HepG2 (cell line): ENCODE measurements at regions not wholly inside any gene's neighbourhood (a gene's known extent, or its start where the extent isn't known, plus 50 kb on each side); places are given as distances from the start of the nearest gene placed in this dataset.

Source experiments
- CBX1 ChIP-seq: IDR thresholded peaks from one replicate; pipeline ENCODE4 v1.6.1; 2016; ENCODE audit warnings: antibody characterized with exemption, low read depth
- CHD2 ChIP-seq: IDR thresholded peaks from 2 replicates; pipeline ENCODE4 v1.6.1; 2011; ENCODE audit warnings: low read depth, low read length, improper control_type of control experiment
- CHD4 ChIP-seq: fragments of 200-600 bp; sonication (generic); IDR thresholded peaks from 2 replicates; pipeline ENCODE4 v1.7.0; 2017; ENCODE audit warnings: mild to moderate bottlenecking, low read length, borderline replicate concordance
- EP300 ChIP-seq, 3 experiments: sonication (generic) in 1 of 3; formaldehyde crosslinking in 1 of 3; IDR thresholded peaks; 2 replicates each; pipeline versions ENCODE4 v1.5.1 to v1.6.1; 2011 to 2020; ENCODE audit warnings: low read depth in 2 of 3, low read length in 2 of 3, borderline replicate concordance in 1 of 3, improper control_type of control experiment in 1 of 3, mild to moderate bottlenecking in 1 of 3, missing genetic modification reagents in 1 of 3, moderate library complexity in 1 of 3
- GABPA ChIP-seq, 2 experiments: IDR thresholded peaks; 2 replicates each; pipeline ENCODE4 v1.6.1; 2011 to 2016; ENCODE audit warnings: low read depth in 2 of 2, low read length in 1 of 2, missing biosample characterization in 1 of 2, missing genetic modification characterization in 1 of 2
- GTF3A ChIP-seq: sonication (generic); formaldehyde crosslinking; conservative IDR thresholded peaks from 2 replicates; pipeline ENCODE4 v1.4.0; 2020; ENCODE audit warnings: mild to moderate bottlenecking, missing genetic modification reagents
- NFKBIZ ChIP-seq: IDR thresholded peaks from 2 replicates; pipeline ENCODE4 v1.6.1; 2018; ENCODE audit warnings: missing genetic modification reagents, missing compliant biosample characterization
- POLR2A ChIP-seq, 2 experiments: IDR thresholded peaks; 2 replicates each; pipeline ENCODE4 v1.6.1; 2011; ENCODE audit warnings: low read depth in 2 of 2, low read length in 2 of 2, mild to moderate bottlenecking in 1 of 2, moderate library complexity in 1 of 2; ENCODE audit not compliant: insufficient read depth in 1 of 2
- TF ChIP-seq, protein P1 (sequence below): sonication (generic); formaldehyde crosslinking; IDR thresholded peaks from 2 replicates; pipeline ENCODE4 v1.4.0; 2020; ENCODE audit warnings: mild to moderate bottlenecking, missing genetic modification reagents
- TF ChIP-seq, protein P2 (sequence below): sonication (generic); formaldehyde crosslinking; IDR thresholded peaks from 2 replicates; pipeline ENCODE4 v1.5.0; 2020; ENCODE audit warnings: mild to moderate bottlenecking, missing genetic modification reagents, moderate library complexity
- TF ChIP-seq, protein P3 (sequence below): sonication (generic); formaldehyde crosslinking; IDR thresholded peaks from 2 replicates; pipeline ENCODE4 v1.4.0; 2020; ENCODE audit warnings: mild to moderate bottlenecking, missing genetic modification reagents
- TF ChIP-seq, protein P4 (sequence below): IDR thresholded peaks from 2 replicates; pipeline ENCODE4 v1.6.1; 2012; ENCODE audit warnings: low read depth, low read length, improper control_type of control experiment
- TF ChIP-seq, protein P5 (sequence below): sonication (generic); formaldehyde crosslinking; IDR thresholded peaks from 2 replicates; pipeline ENCODE4 v1.4.0; 2020; ENCODE audit warnings: missing genetic modification reagents

DNA sequence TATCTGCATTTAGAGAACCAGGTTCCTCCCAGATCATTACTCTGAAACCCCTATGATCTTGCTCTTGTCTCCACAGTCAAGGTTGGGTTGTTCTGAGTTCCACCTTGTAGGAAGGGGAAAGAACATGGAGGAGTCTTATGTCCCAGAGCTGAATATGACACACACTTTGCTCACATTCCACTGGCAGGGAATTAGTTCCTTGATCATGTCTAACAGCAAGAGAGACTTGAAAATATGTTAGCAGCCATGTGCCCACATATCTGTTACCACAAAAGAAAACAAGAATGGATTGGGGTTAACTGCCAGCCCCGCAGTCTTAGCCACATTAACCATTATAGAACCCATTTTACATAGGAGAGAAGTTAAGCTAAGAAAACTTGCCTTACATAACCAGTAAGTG, 71.1 kb upstream of the MDM1 start:
- TF ChIP-seq, protein P1, sequence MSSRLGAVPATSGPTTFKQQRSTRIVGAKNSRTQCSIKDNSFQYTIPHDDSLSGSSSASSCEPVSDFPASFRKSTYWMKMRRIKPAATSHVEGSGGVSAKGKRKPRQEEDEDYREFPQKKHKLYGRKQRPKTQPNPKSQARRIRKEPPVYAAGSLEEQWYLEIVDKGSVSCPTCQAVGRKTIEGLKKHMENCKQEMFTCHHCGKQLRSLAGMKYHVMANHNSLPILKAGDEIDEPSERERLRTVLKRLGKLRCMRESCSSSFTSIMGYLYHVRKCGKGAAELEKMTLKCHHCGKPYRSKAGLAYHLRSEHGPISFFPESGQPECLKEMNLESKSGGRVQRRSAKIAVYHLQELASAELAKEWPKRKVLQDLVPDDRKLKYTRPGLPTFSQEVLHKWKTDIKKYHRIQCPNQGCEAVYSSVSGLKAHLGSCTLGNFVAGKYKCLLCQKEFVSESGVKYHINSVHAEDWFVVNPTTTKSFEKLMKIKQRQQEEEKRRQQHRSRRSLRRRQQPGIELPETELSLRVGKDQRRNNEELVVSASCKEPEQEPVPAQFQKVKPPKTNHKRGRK (CRISPR knock-in tag) = no peak
- TF ChIP-seq EP300 (IDR thresholded peaks at IDR 0.05; ENCODE audit: low read depth in 2 of 2, low read length in 2 of 2) (no peak), EP300 (CRISPR knock-in tag; IDR thresholded peaks at IDR 0.05; ENCODE audit: borderline replicate concordance) (no peak), GABPA (IDR thresholded peaks at IDR 0.05; ENCODE audit: low read depth, low read length) (no peak), GABPA (CRISPR knock-in tag; IDR thresholded peaks at IDR 0.05; ENCODE audit: low read depth) (no peak), GTF3A (CRISPR knock-in tag) (no peak), CBX1 (no peak), CHD2 (no peak), POLR2A (IDR thresholded peaks at IDR 0.05; ENCODE audit: insufficient read depth in 1 of 2, low read depth in 2 of 2, low read length in 2 of 2) (no peak), NFKBIZ (CRISPR knock-in tag) (no peak), CHD4 (no peak)
- TF ChIP-seq, protein P2, sequence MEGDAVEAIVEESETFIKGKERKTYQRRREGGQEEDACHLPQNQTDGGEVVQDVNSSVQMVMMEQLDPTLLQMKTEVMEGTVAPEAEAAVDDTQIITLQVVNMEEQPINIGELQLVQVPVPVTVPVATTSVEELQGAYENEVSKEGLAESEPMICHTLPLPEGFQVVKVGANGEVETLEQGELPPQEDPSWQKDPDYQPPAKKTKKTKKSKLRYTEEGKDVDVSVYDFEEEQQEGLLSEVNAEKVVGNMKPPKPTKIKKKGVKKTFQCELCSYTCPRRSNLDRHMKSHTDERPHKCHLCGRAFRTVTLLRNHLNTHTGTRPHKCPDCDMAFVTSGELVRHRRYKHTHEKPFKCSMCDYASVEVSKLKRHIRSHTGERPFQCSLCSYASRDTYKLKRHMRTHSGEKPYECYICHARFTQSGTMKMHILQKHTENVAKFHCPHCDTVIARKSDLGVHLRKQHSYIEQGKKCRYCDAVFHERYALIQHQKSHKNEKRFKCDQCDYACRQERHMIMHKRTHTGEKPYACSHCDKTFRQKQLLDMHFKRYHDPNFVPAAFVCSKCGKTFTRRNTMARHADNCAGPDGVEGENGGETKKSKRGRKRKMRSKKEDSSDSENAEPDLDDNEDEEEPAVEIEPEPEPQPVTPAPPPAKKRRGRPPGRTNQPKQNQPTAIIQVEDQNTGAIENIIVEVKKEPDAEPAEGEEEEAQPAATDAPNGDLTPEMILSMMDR (CRISPR knock-in tag) = no peak
- TF ChIP-seq, protein P3, sequence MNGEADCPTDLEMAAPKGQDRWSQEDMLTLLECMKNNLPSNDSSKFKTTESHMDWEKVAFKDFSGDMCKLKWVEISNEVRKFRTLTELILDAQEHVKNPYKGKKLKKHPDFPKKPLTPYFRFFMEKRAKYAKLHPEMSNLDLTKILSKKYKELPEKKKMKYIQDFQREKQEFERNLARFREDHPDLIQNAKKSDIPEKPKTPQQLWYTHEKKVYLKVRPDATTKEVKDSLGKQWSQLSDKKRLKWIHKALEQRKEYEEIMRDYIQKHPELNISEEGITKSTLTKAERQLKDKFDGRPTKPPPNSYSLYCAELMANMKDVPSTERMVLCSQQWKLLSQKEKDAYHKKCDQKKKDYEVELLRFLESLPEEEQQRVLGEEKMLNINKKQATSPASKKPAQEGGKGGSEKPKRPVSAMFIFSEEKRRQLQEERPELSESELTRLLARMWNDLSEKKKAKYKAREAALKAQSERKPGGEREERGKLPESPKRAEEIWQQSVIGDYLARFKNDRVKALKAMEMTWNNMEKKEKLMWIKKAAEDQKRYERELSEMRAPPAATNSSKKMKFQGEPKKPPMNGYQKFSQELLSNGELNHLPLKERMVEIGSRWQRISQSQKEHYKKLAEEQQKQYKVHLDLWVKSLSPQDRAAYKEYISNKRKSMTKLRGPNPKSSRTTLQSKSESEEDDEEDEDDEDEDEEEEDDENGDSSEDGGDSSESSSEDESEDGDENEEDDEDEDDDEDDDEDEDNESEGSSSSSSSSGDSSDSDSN (CRISPR knock-in tag) = no peak
- TF ChIP-seq, protein P4, sequence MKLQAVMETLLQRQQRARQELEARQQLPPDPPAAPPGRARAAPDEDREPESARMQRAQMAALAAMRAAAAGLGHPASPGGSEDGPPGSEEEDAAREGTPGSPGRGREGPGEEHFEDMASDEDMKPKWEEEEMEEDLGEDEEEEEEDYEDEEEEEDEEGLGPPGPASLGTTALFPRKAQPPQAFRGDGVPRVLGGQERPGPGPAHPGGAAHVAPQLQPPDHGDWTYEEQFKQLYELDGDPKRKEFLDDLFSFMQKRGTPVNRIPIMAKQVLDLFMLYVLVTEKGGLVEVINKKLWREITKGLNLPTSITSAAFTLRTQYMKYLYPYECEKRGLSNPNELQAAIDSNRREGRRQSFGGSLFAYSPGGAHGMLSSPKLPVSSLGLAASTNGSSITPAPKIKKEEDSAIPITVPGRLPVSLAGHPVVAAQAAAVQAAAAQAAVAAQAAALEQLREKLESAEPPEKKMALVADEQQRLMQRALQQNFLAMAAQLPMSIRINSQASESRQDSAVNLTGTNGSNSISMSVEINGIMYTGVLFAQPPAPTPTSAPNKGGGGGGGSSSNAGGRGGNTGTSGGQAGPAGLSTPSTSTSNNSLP = no peak
- TF ChIP-seq, protein P5, sequence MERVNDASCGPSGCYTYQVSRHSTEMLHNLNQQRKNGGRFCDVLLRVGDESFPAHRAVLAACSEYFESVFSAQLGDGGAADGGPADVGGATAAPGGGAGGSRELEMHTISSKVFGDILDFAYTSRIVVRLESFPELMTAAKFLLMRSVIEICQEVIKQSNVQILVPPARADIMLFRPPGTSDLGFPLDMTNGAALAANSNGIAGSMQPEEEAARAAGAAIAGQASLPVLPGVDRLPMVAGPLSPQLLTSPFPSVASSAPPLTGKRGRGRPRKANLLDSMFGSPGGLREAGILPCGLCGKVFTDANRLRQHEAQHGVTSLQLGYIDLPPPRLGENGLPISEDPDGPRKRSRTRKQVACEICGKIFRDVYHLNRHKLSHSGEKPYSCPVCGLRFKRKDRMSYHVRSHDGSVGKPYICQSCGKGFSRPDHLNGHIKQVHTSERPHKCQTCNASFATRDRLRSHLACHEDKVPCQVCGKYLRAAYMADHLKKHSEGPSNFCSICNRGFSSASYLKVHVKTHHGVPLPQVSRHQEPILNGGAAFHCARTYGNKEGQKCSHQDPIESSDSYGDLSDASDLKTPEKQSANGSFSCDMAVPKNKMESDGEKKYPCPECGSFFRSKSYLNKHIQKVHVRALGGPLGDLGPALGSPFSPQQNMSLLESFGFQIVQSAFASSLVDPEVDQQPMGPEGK (CRISPR knock-in tag) = no peak
